ENCODE measurements at regions not wholly inside any gene's neighbourhood (a gene's known extent, or its start where the extent isn't known, plus 50 kb on each side); places are given as distances from the start of the nearest gene placed in this dataset.

GRCh38 chr5:167263185-167263584, 1028.3 kb upstream of the WWC1 start:
- Histone ChIP-seq H3K9me2 (ENCODE audit: insufficient read depth, low read length) (no peaks in the 10 kb centered on the region), H2AFZ (ENCODE audit: low read depth, low read length) (no peak overlapping the region), H3F3A (ENCODE audit: insufficient read depth, low read length, poor library complexity, severe bottlenecking) (no peaks in the 10 kb centered on the region), H3K79me2 (replicated peaks; ENCODE audit: insufficient read depth, low read length) (no peaks in the 10 kb centered on the region), H3K4me3 (ENCODE audit: low read length) (no peak overlapping the region), H3K27me3 (ENCODE audit: insufficient read depth, low read depth, low read length) (no peaks in the 10 kb centered on the region), H3K27ac (ENCODE audit: low read length) (no peak overlapping the region), H4K20me1 (ENCODE audit: insufficient read depth) (no peaks in the 10 kb centered on the region), H3K4me2 (ENCODE audit: low read length) (no peak overlapping the region), H3K36me3 (ENCODE audit: insufficient read depth, low read length) (no peaks in the 10 kb centered on the region), H3K9ac (ENCODE audit: low read length) (no peak overlapping the region), H3K9me3 (ENCODE audit: low read length) (no peaks in the 10 kb centered on the region)
- TF ChIP-seq RAD21 (conservative IDR thresholded peaks at IDR 0.05) (no peak), MXI1 (conservative IDR thresholded peaks at IDR 0.05; ENCODE audit: poor library complexity, severe bottlenecking) (no peak), TAF1 (IDR thresholded peaks at IDR 0.05; ENCODE audit: low read depth) (no peak), CTCF (IDR thresholded peaks at IDR 0.05; ENCODE audit: poor library complexity, severe bottlenecking) (no peak), EP300 (conservative IDR thresholded peaks at IDR 0.05; ENCODE audit: poor library complexity, severe bottlenecking) (no peak), REST (IDR thresholded peaks at IDR 0.05; ENCODE audit: borderline replicate concordance) (no peak), EZH2 (IDR thresholded peaks at IDR 0.05; ENCODE audit: borderline replicate concordance, insufficient read depth, low read length, poor library complexity, severe bottlenecking) (no peak), SMC3 (conservative IDR thresholded peaks at IDR 0.05; ENCODE audit: poor library complexity) (no peak), POLR2AphosphoS5 (IDR thresholded peaks at IDR 0.05) (no peak)

- Histone ChIP-seq H3K9me3 (ENCODE audit: low read length) (no peaks in the 10 kb centered on the region), H3K9ac (ENCODE audit: low read length) (no peak overlapping the region), H3K27ac (ENCODE audit: low read length) (no peak overlapping the region), H3K4me3 (ENCODE audit: low read length) (no peak overlapping the region), H3K9me2 (ENCODE audit: insufficient read depth, low read length) (no peaks in the 10 kb centered on the region), H3K4me2 (ENCODE audit: low read length) (no peak overlapping the region), H3K36me3 (ENCODE audit: insufficient read depth, low read length) (no peaks in the 10 kb centered on the region), H3K79me2 (replicated peaks; ENCODE audit: insufficient read depth, low read length) (no peaks in the 10 kb centered on the region), H4K20me1 (ENCODE audit: insufficient read depth) (no peaks in the 10 kb centered on the region), H3K27me3 (ENCODE audit: insufficient read depth, low read depth, low read length) (no peaks in the 10 kb centered on the region), H3F3A (ENCODE audit: insufficient read depth, low read length, poor library complexity, severe bottlenecking) (no peaks in the 10 kb centered on the region), H2AFZ (ENCODE audit: low read depth, low read length) (no peak overlapping the region)
- TF ChIP-seq REST (IDR thresholded peaks at IDR 0.05; ENCODE audit: borderline replicate concordance) (no peak), RAD21 (conservative IDR thresholded peaks at IDR 0.05) (no peak), EP300 (conservative IDR thresholded peaks at IDR 0.05; ENCODE audit: poor library complexity, severe bottlenecking) (no peak), CTCF (IDR thresholded peaks at IDR 0.05; ENCODE audit: poor library complexity, severe bottlenecking) (no peak)
These were observed 1027.1 kb upstream of the WWC1 start for GRCh38 chr5:167264348-167264747.
